Activated CD8-positive, alpha-beta T cell treated with anti-CD3 and anti-CD28 coated beads for 36 hours (primary cell): ENCODE measurements at regions not wholly inside any gene's neighbourhood (a gene's known extent, or its start where the extent isn't known, plus 50 kb on each side); places are given as distances from the start of the nearest gene placed in this dataset.
"Not testable (repeated sequence)": the region's sequence is repeated elsewhere in the genome, so short reads cannot be mapped to it uniquely, and the experiment has no call there.

Source experiments
- ATAC-seq: fragments of 200-7000 bp; cut with Tn5 transposase; one replicate; pipeline ENCODE4 v1.10.0; 2021; ENCODE audit warnings: mild to moderate bottlenecking, moderate library complexity
- CTCF ChIA-PET: fragments of 350-600 bp; sonication (Branson Sonifier 250); formaldehyde crosslinking; loops from one replicate; lab custom pipeline; 2021; ENCODE audit warnings: antibody characterized with exemption; lab: Charles Lee
- POLR2A ChIA-PET: fragments of 350-600 bp; sonication (Branson Sonifier 250); formaldehyde crosslinking; loops from one replicate; lab custom pipeline; 2021; ENCODE audit warnings: antibody characterized with exemption; lab: Charles Lee
- DNase-seq: peaks from one replicate; pipeline ENCODE4 v3.0.0-alpha.2; 2020
- H3K27ac Mint-ChIP-seq: one replicate; pipeline ENCODE4 v1.8.0; 2021; ENCODE audit warnings: mild to moderate bottlenecking, mixed read lengths
- H3K27me3 Mint-ChIP-seq: one replicate; pipeline ENCODE4 v1.8.0; 2021; ENCODE audit warnings: mixed read lengths
- H3K36me3 Mint-ChIP-seq: one replicate; pipeline ENCODE4 v1.8.0; 2021; ENCODE audit warnings: low read depth, mixed read lengths
- H3K4me1 Mint-ChIP-seq: one replicate; pipeline ENCODE4 v1.8.0; 2021; ENCODE audit warnings: low read depth, mixed read lengths
- H3K4me3 Mint-ChIP-seq: one replicate; pipeline ENCODE4 v1.8.0; 2021; ENCODE audit warnings: mild to moderate bottlenecking, moderate library complexity, mixed read lengths
- H3K9me3 Mint-ChIP-seq: one replicate; pipeline ENCODE4 v1.8.0; 2021; ENCODE audit warnings: mixed read lengths
- CTCF ChIP-seq: fragments of 200-600 bp; IDR thresholded peaks from one replicate; pipeline ENCODE4 v1.8.0; 2022; ENCODE audit warnings: antibody characterized with exemption, mild to moderate bottlenecking
- intact Hi-C: fragments of 100-400 bp; cut with micrococcal nuclease; formaldehyde crosslinking; loops from one replicate; pipeline ENCODE4 v1.10.0; 2022

GRCh38 chr5:159582756-159583541 is 252.7 kb upstream of the IL12B start:
- DNase-seq (no peak), ATAC-seq (no peak)
- TF ChIP-seq CTCF, result no peak
- H3K27ac Mint-ChIP-seq, result no peak overlapping the region
- peaks cover 2% of the 10 kb centered on the region for H3K27me3 Mint-ChIP-seq
- peaks cover 3% of the 10 kb centered on the region for H3K9me3 Mint-ChIP-seq
- H3K4me3 Mint-ChIP-seq, result no peak overlapping the region
- no peaks in the 10 kb centered on the region for H3K4me1 Mint-ChIP-seq
- intact Hi-C loops, result no loop called here
- ChIA-PET CTCF (interaction anchor here (0.8 to 1.3 kb wide), 2 partner anchors 10 to 29 kb away, joined by 3 read pairs; no protein-coding TSS in a partner anchor), POLR2A (no interaction called here)
- no peaks in the 10 kb centered on the region for H3K36me3 Mint-ChIP-seq

DNA sequence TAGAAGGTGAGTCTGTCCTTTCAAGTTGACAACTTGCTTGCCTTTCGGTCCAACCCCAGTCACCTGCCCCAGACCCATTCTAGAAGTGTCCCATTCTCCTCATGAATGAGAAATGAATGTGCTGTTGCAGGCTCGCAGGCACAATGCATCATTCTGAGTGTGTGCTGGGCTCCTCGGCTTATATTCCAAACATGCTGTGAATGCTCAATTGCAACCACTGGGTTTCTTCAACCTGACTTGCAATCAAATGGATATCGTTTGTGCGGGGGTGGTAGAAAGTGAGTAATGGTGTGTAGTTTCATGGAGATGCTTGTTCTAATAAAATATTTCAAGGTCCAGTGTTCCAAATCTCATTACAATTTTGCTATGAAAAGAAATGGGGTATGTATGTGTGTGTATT is 256.6 kb upstream of the IL12B start:
- no peak overlapping the region for H3K27ac Mint-ChIP-seq
- H3K27me3 Mint-ChIP-seq, result peaks cover 3% of the 10 kb centered on the region
- ATAC-seq (no peak), DNase-seq (no peak)
- no peak for TF ChIP-seq CTCF
- H3K36me3 Mint-ChIP-seq, result no peaks in the 10 kb centered on the region
- ChIA-PET CTCF (no interaction called here), POLR2A (no interaction called here)
- H3K9me3 Mint-ChIP-seq, result peaks cover 3% of the 10 kb centered on the region
- H3K4me3 Mint-ChIP-seq, result no peak overlapping the region
- H3K4me1 Mint-ChIP-seq, result no peaks in the 10 kb centered on the region
- intact Hi-C loops, result no loop called here

DNA sequence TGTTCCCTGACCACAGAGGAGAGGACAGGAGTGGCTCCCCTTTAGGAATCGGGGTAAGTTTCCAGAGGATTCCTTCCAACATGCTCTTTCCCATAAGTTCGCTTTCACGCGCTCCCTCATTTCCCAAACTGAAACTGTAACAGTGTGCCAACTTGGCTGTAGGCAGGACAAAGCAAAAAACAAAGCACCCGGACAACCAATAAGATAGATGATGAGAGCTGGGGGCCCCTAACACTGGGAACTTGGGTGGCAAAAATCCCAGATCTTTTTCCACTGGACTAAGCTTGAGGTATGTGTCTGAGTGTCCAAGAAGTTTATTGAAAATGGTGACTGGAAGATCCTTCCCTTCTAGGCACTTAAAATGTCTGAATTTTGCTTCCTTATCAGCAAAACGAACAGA is 258.7 kb upstream of the IL12B start:
- no peak for TF ChIP-seq CTCF
- peaks cover 3% of the 10 kb centered on the region for H3K27me3 Mint-ChIP-seq
- intact Hi-C loops, result no loop called here
- no peak for DNase-seq
- H3K4me3 Mint-ChIP-seq, result no peak overlapping the region
- POLR2A ChIA-PET, result no interaction called here
- no peaks in the 10 kb centered on the region for H3K36me3 Mint-ChIP-seq
- H3K9me3 Mint-ChIP-seq, result no peaks in the 10 kb centered on the region
- H3K4me1 Mint-ChIP-seq, result no peaks in the 10 kb centered on the region
- no peak for ATAC-seq
- CTCF ChIA-PET, result no interaction called here
- no peak overlapping the region for H3K27ac Mint-ChIP-seq

DNA sequence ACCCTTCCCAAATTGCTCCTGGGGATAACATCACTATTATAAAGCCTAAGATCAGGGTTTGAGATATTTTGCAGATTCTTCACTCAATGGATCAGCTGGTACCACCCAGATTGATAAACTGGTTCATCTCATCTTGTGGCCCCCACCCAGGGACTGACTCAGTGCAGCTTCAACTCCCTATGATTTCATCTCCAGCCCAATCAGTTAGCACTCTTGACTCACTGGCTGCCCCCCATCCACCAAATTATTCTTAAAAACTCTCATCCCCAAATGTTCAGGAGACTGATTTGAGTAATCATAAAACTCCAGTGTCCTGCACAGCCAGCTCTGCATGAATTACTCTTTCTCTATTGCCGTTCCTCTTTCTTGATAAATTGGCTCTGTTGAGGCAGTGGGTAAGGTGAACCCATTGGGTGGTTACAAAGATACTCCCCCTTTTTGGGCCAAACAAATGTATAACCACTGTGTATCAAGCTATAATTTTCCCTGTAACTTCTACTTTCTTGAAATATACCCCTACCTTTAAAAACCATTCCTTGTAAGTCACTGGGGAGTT is 263.3 kb upstream of the IL12B start:
- no peak overlapping the region for H3K4me3 Mint-ChIP-seq
- H3K27me3 Mint-ChIP-seq, result peaks cover 2% of the 10 kb centered on the region
- CTCF ChIA-PET, result interaction anchor here (0.7 to 1.4 kb wide), 2 partner anchors 11 to 437 kb away, joined by 3 read pairs; no protein-coding TSS in a partner anchor
- no peak for DNase-seq
- no peaks in the 10 kb centered on the region for H3K4me1 Mint-ChIP-seq
- no peak overlapping the region for H3K27ac Mint-ChIP-seq
- POLR2A ChIA-PET, result no interaction called here
- H3K9me3 Mint-ChIP-seq, result peaks cover 5% of the 10 kb centered on the region
- intact Hi-C loops, result no loop called here
- no peaks in the 10 kb centered on the region for H3K36me3 Mint-ChIP-seq
- no peak for TF ChIP-seq CTCF
- ATAC-seq, result no peak

DNA sequence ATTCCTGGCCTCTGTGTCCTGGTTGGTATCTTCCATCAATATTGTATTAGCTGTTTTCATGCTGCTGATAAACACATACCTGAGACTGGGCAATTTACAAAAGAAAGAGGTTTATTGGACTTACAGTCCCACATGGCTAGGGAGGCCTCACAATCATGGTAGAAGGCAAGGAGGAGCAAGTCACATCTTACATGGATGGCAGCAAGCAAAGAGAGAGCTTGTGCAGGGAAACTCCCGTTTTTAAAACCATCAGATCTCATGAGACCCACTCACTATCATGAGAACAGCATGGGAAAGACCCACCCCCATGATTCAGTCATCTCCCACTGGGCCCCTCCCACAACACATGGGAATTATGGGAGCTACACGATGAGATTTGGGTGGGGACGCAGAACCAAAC is 265.3 kb upstream of the IL12B start:
- intact Hi-C loops, H3K27me3 Mint-ChIP-seq, ATAC-seq, POLR2A ChIA-PET, H3K4me1 Mint-ChIP-seq, H3K36me3 Mint-ChIP-seq, CTCF ChIA-PET, H3K27ac Mint-ChIP-seq, H3K4me3 Mint-ChIP-seq, H3K9me3 Mint-ChIP-seq, DNase-seq: not testable (repeated sequence)
